ENCODE measurements at regions not wholly inside any gene's neighbourhood (a gene's known extent, or its start where the extent isn't known, plus 50 kb on each side); places are given as distances from the start of the nearest gene placed in this dataset.

DNA sequence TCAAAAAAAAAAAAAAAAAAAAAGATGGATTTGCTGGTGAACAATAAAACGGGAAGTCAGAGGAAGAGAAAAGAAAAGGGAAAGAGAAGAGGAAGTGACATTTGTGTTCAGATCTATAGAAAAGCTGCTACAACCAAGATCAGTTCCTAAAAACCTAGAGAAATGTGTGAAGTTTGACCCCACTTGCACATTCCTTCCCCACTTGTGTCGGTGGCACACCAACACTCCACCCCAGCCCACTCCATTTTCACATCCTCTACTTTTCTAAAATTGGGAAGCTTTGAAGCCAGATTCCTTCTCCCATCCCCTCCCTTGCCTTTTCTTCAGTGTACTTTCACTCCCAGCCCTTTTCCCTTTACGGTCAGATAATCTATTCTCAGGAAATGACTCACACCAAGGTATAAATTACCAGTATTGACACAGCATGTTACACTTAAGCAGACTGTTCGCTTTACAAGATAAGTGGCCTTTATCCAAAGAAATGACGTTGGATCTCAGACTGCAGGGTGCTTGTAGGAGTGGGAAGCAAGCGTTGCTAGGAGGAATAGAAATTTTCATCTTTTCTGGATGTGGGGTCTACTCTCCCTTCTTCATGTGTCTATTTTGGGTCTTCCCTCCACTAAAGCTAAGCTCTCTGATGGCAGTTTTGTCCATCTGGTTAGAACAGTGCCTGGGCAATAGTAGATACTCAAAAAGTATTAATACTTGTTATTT lies 92.5 kb upstream of the ADGRF1 start:
- H3K27ac Mint-ChIP-seq: peak overlapping the region; percentile 39
- no peaks in the 10 kb centered on the region for H3K27me3 ChIP-seq
- no peaks in the 10 kb centered on the region for H3K36me3 ChIP-seq
- H4K20me1 ChIP-seq (ENCODE audit: low read depth): no peaks in the 10 kb centered on the region
- peak overlapping the region; percentile 5 for H3K4me3 Mint-ChIP-seq
- no peaks in the 10 kb centered on the region for H3K9me3 ChIP-seq (ENCODE audit: low read depth)
- no peak overlapping the region for H3K4me3 ChIP-seq
- no peaks in the 10 kb centered on the region for H3K4me1 ChIP-seq
- DNase-seq (ENCODE audit: low spot score): no peak
- H3K9ac ChIP-seq: no peak overlapping the region
- H2AFZ ChIP-seq (replicated peaks): no peak overlapping the region
- H3F3A ChIP-seq (ENCODE audit: low read depth): no peaks in the 10 kb centered on the region
- H3K27ac ChIP-seq: no peak overlapping the region
- no peaks in the 10 kb centered on the region for H3K79me2 ChIP-seq (ENCODE audit: low read depth)
- no peak overlapping the region for H3K4me2 ChIP-seq
- H3K36me3 Mint-ChIP-seq: no peaks in the 10 kb centered on the region
- TF ChIP-seq, protein P1, sequence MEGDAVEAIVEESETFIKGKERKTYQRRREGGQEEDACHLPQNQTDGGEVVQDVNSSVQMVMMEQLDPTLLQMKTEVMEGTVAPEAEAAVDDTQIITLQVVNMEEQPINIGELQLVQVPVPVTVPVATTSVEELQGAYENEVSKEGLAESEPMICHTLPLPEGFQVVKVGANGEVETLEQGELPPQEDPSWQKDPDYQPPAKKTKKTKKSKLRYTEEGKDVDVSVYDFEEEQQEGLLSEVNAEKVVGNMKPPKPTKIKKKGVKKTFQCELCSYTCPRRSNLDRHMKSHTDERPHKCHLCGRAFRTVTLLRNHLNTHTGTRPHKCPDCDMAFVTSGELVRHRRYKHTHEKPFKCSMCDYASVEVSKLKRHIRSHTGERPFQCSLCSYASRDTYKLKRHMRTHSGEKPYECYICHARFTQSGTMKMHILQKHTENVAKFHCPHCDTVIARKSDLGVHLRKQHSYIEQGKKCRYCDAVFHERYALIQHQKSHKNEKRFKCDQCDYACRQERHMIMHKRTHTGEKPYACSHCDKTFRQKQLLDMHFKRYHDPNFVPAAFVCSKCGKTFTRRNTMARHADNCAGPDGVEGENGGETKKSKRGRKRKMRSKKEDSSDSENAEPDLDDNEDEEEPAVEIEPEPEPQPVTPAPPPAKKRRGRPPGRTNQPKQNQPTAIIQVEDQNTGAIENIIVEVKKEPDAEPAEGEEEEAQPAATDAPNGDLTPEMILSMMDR (IDR thresholded peaks at IDR 0.05): no peak
- TF ChIP-seq EZH2 (IDR thresholded peaks at IDR 0.05): no peak
- no peak for TF ChIP-seq EZH2phosphoT487 (IDR thresholded peaks at IDR 0.05)
- peaks cover 34% of the 10 kb centered on the region for H3K4me1 Mint-ChIP-seq
- H3K9me3 Mint-ChIP-seq: no peaks in the 10 kb centered on the region
- H3K27me3 Mint-ChIP-seq (ENCODE audit: insufficient read depth, low read depth): peaks cover 2% of the 10 kb centered on the region

DNA sequence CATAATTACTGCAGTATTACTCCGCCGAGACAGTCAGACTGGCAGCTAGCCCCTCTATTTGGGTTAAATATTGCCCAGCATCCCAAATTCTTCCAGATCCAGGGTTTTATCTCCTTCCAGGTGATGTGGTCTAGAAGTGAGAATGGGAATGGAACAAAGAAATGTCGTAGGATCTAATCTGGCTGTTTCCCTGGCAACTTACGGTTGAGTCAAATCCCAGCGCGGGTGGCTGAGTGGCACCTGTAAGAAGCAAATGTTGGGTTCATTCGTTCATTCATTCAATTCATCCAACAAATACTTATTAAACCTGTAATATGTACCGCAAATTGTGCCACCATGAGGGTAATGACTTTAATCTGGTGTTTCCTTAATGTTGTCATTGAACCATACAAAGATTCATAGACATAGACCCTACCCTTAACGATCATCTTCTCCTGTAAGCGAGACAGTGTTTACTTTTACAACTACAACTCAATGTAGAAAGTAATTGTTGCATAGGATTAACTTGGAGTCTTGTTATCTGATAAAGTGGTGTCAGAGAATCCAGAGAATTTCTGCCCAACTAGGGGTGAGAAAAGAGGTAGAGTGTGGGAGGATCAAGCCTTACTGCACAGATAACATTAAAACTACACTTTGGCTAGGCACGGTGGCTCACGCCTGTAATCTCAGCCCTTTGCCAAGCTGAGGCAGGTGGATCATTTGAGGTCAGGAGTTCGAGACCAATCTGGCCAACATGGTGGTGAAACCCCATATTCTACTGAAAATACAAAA lies 91.3 kb upstream of the ADGRF1 start:
- no peaks in the 10 kb centered on the region for H3K36me3 Mint-ChIP-seq
- Histone ChIP-seq H3K4me2 (no peak overlapping the region), H3K4me1 (no peaks in the 10 kb centered on the region), H3K4me3 (no peak overlapping the region), H2AFZ (replicated peaks) (no peak overlapping the region), H3K27ac (no peak overlapping the region), H3K36me3 (no peaks in the 10 kb centered on the region), H3K79me2 (ENCODE audit: low read depth) (no peaks in the 10 kb centered on the region), H3K9ac (no peak overlapping the region), H3K9me3 (ENCODE audit: low read depth) (no peaks in the 10 kb centered on the region), H4K20me1 (ENCODE audit: low read depth) (no peaks in the 10 kb centered on the region), H3F3A (ENCODE audit: low read depth) (no peaks in the 10 kb centered on the region), H3K27me3 (no peaks in the 10 kb centered on the region)
- no peaks in the 10 kb centered on the region for H3K9me3 Mint-ChIP-seq
- peak overlapping the region; percentile 24 for H3K27ac Mint-ChIP-seq
- peaks cover 37% of the 10 kb centered on the region for H3K4me1 Mint-ChIP-seq
- TF ChIP-seq EZH2phosphoT487 (IDR thresholded peaks at IDR 0.05): no peak
- H3K4me3 Mint-ChIP-seq: no peak overlapping the region
- peaks cover 2% of the 10 kb centered on the region for H3K27me3 Mint-ChIP-seq (ENCODE audit: insufficient read depth, low read depth)
- no peak for DNase-seq (ENCODE audit: low spot score)

DNA sequence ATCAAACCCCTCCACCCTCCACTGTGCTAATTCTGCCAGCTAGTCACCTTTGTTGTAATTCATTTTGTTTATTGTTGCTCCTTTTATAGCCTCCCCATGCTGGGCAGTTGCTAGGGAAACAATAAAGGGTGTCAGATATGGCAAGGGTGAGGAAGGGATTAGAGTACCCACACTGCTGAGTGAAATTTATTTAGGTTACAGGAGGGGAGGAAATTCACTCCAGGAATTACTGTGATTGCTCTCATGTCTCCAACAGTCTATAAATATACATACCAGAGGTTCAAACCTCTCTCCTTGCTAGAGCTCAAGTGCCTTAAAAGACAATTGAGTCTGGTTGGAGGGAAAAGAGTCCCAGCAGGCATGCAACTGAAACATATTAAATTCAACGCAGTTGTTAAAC lies 90.6 kb upstream of the ADGRF1 start:
- DNase-seq (ENCODE audit: low spot score): no peak
- H3K27me3 Mint-ChIP-seq (ENCODE audit: insufficient read depth, low read depth): peaks cover 2% of the 10 kb centered on the region
- Histone ChIP-seq H3K27me3 (no peaks in the 10 kb centered on the region), H3K36me3 (no peaks in the 10 kb centered on the region), H3K27ac (no peak overlapping the region), H3K9ac (no peak overlapping the region), H3K9me3 (ENCODE audit: low read depth) (no peaks in the 10 kb centered on the region), H4K20me1 (ENCODE audit: low read depth) (no peaks in the 10 kb centered on the region), H3F3A (ENCODE audit: low read depth) (no peaks in the 10 kb centered on the region), H3K4me2 (no peak overlapping the region), H2AFZ (replicated peaks) (no peak overlapping the region), H3K4me3 (no peak overlapping the region), H3K79me2 (ENCODE audit: low read depth) (no peaks in the 10 kb centered on the region), H3K4me1 (no peaks in the 10 kb centered on the region)
- H3K4me1 Mint-ChIP-seq: peaks cover 38% of the 10 kb centered on the region
- H3K4me3 Mint-ChIP-seq: no peak overlapping the region
- TF ChIP-seq EZH2 (IDR thresholded peaks at IDR 0.05) (no peak), EZH2phosphoT487 (IDR thresholded peaks at IDR 0.05) (no peak)
- TF ChIP-seq, protein P1 (IDR thresholded peaks at IDR 0.05): no peak
- H3K36me3 Mint-ChIP-seq: no peaks in the 10 kb centered on the region
- peak overlapping the region; percentile 24 for H3K27ac Mint-ChIP-seq
- no peaks in the 10 kb centered on the region for H3K9me3 Mint-ChIP-seq

- DNase-seq (ENCODE audit: low spot score): no peak
- no peaks in the 10 kb centered on the region for H3K36me3 Mint-ChIP-seq
- H3K4me1 Mint-ChIP-seq: peaks cover 47% of the 10 kb centered on the region
- Histone ChIP-seq H3K9ac (no peak overlapping the region), H3K27ac (no peak overlapping the region), H3K4me2 (no peak overlapping the region), H3K4me1 (peaks cover 9% of the 10 kb centered on the region), H4K20me1 (ENCODE audit: low read depth) (no peaks in the 10 kb centered on the region), H3F3A (ENCODE audit: low read depth) (no peaks in the 10 kb centered on the region), H3K4me3 (no peak overlapping the region), H3K9me3 (ENCODE audit: low read depth) (no peaks in the 10 kb centered on the region), H3K36me3 (no peaks in the 10 kb centered on the region), H2AFZ (replicated peaks) (no peak overlapping the region), H3K79me2 (ENCODE audit: low read depth) (no peaks in the 10 kb centered on the region), H3K27me3 (no peaks in the 10 kb centered on the region)
- H3K4me3 Mint-ChIP-seq: no peak overlapping the region
- peaks cover 2% of the 10 kb centered on the region for H3K27me3 Mint-ChIP-seq (ENCODE audit: insufficient read depth, low read depth)
- H3K27ac Mint-ChIP-seq: peak overlapping the region; percentile 61
- no peak for TF ChIP-seq EZH2 (IDR thresholded peaks at IDR 0.05)
- TF ChIP-seq, protein P1 (IDR thresholded peaks at IDR 0.05): no peak
- no peak for TF ChIP-seq EZH2phosphoT487 (IDR thresholded peaks at IDR 0.05)
- H3K9me3 Mint-ChIP-seq: no peaks in the 10 kb centered on the region
Observed at GRCh38 chr6:47131773-47132172, 89.6 kb upstream of the ADGRF1 start.

All from neural progenitor cell (in vitro differentiated cells).